HL-60 (cell line): ENCODE measurements at regions not wholly inside any gene's neighbourhood (a gene's known extent, or its start where the extent isn't known, plus 50 kb on each side); places are given as distances from the start of the nearest gene placed in this dataset.

ENCODE experiments used
- CTCF ChIP-seq: IDR thresholded peaks from one replicate; pipeline ENCODE4 v1.5.1; 2011; ENCODE audit warnings: low read length, control low read depth, inconsistent platforms; ENCODE audit not compliant: insufficient read depth
- GABPA ChIP-seq: IDR thresholded peaks from 2 replicates; pipeline ENCODE4 v1.6.1; 2012; ENCODE audit warnings: low read depth
- POLR2AphosphoS5 ChIP-seq: IDR thresholded peaks from 2 replicates; pipeline ENCODE4 v1.6.1; 2012; ENCODE audit warnings: low read depth
- REST ChIP-seq: IDR thresholded peaks from 2 replicates; pipeline ENCODE4 v1.6.1; 2012; ENCODE audit warnings: low read depth; ENCODE audit not compliant: insufficient replicate concordance

GRCh38 chr6:95777338-95777737 is 200.0 kb downstream of the MANEA start:
- TF ChIP-seq CTCF (no peak), GABPA (no peak), REST (no peak), POLR2AphosphoS5 (no peak)
